GM18511 (cell line): ENCODE measurements at regions not wholly inside any gene's neighbourhood (a gene's known extent, or its start where the extent isn't known, plus 50 kb on each side); places are given as distances from the start of the nearest gene placed in this dataset.

Experiments
- ATAC-seq: cut with Tn5 transposase; IDR thresholded peaks from one replicate; pipeline ENCODE4 v1.9.1; 2021; ENCODE audit warnings: mild to moderate bottlenecking, moderate library complexity; ENCODE audit not compliant: unreplicated experiment

GRCh38 chr2:45216118-45216517 is 206.9 kb upstream of the SIX2 start:
- no peak for ATAC-seq

GRCh38 chr2:45214550-45214949 is 205.3 kb upstream of the SIX2 start:
- ATAC-seq, result no peak

- no peak for ATAC-seq
Measured at GRCh38 chr2:45212953-45213635, 203.8 kb upstream of the SIX2 start.

- no peak for ATAC-seq
Measured at GRCh38 chr2:45211636-45212035, 202.4 kb upstream of the SIX2 start.

- no peak for ATAC-seq
Measured at GRCh38 chr2:45210462-45211195, 201.4 kb upstream of the SIX2 start.

GRCh38 chr2:45209875-45210274 is 200.6 kb upstream of the SIX2 start:
- no peak for ATAC-seq

- ATAC-seq, result no peak
Measured at GRCh38 chr2:45209302-45209701, 200.1 kb upstream of the SIX2 start.

GRCh38 chr2:45207101-45207500 is 197.8 kb upstream of the SIX2 start:
- no peak for ATAC-seq

- ATAC-seq, result no peak
Measured at GRCh38 chr2:45205985-45206384, 196.7 kb upstream of the SIX2 start.

- ATAC-seq, result no peak
Measured at GRCh38 chr2:45205480-45205879, 196.2 kb upstream of the SIX2 start.

GRCh38 chr2:45203400-45203799 is 194.1 kb upstream of the SIX2 start:
- no peak for ATAC-seq

- ATAC-seq, result no peak
Measured at GRCh38 chr2:45199973-45200372, 190.7 kb upstream of the SIX2 start.

GRCh38 chr2:45195916-45196315 is 186.7 kb upstream of the SIX2 start:
- no peak for ATAC-seq

- ATAC-seq, result no peak
Measured at GRCh38 chr2:45194596-45194995, 185.3 kb upstream of the SIX2 start.

- ATAC-seq, result no peak
Measured at GRCh38 chr2:45193581-45193980, 184.3 kb upstream of the SIX2 start.

- no peak for ATAC-seq
Measured at GRCh38 chr2:45192991-45193390, 183.7 kb upstream of the SIX2 start.

- no peak for ATAC-seq
Measured at GRCh38 chr2:45192481-45192880, 183.2 kb upstream of the SIX2 start.

- no peak for ATAC-seq
Measured at GRCh38 chr2:45191976-45192375, 182.7 kb upstream of the SIX2 start.

GRCh38 chr2:45191146-45191863 is 182.1 kb upstream of the SIX2 start:
- ATAC-seq, result no peak

GRCh38 chr2:45190481-45190942 is 181.3 kb upstream of the SIX2 start:
- ATAC-seq, result no peak

- no peak for ATAC-seq
Measured at GRCh38 chr2:45184606-45185005, 175.4 kb upstream of the SIX2 start.
